GM12873 (cell line): ENCODE measurements at regions not wholly inside any gene's neighbourhood (a gene's known extent, or its start where the extent isn't known, plus 50 kb on each side); places are given as distances from the start of the nearest gene placed in this dataset.

Source experiments
- CTCF ChIP-seq: IDR thresholded peaks from 2 replicates; pipeline ENCODE4 v1.5.1; 2012; ENCODE audit warnings: low read depth, mild to moderate bottlenecking, moderate library complexity, low read length, control low read depth; ENCODE audit not compliant: insufficient read depth; ENCODE audit errors: missing control alignments

GRCh38 chr10:120336911-120337540 is 120.0 kb upstream of the PLPP4 start:
- peak; percentile 87 for TF ChIP-seq CTCF

GRCh38 chr10:120342115-120342714 is 114.8 kb upstream of the PLPP4 start:
- TF ChIP-seq CTCF, result no peak

DNA sequence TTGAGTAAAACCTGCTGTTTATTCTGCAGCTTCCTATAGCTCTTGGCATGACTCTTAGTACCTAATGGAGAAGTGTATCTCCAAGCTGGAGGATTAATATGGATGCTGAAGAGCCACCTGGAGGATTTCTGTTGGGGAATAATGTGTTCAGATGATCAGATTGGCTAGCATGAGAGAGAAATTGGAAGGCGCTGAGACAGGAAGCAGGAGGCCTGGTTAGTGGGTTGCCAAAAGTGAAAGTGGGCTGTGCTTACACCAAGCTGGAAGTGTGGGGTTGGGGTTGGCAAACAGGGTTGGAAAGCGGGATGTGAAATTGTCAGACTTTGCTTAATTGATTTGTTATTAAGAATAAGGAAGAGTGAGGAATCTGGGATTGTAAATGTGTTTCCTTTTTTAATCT is 111.8 kb upstream of the PLPP4 start:
- no peak for TF ChIP-seq CTCF

- TF ChIP-seq CTCF, result no peak
These were observed 109.4 kb upstream of the PLPP4 start for GRCh38 chr10:120347644-120348043.

DNA sequence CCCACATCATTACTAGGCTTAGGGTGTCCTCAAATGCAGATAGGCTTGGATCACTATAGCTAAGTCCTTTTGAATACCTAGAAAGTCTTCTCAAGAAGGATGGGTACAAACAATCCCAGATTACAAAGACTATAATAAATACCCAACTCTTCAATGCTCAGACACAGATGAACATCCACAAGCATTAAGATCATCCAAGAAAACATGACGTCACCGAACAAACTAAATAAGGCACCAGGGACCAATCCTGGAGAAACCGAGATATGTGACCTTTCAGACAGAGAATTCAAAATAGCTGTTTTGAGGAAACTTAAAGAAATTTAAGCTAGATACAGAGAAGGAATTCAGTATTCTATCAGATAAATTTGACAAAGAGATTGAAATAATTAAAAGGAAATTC is 108.0 kb upstream of the PLPP4 start:
- TF ChIP-seq CTCF, result no peak

- no peak for TF ChIP-seq CTCF
These were observed 101.6 kb upstream of the PLPP4 start for GRCh38 chr10:120355425-120355824.

DNA sequence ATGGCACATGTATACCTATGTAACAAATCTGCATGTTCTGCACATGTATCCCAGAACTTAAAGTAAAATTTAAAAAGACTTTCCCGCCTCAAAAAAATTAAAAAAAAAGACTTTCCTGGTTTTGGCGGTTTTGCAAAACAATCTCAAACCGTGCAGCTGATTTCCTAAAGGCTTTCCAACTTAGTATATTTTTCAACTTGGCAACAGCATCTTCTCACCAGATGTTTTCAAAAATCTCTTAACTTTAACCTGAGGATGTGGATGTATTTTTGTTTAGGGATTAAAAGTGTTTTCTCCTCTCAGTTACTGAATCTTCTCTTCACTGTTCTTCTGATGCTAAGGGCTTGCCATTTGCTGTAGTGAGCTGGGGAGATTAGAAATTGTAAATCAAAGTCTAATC is 96.5 kb upstream of the PLPP4 start:
- no peak for TF ChIP-seq CTCF
